ENCODE measurements at regions not wholly inside any gene's neighbourhood (a gene's known extent, or its start where the extent isn't known, plus 50 kb on each side); places are given as distances from the start of the nearest gene placed in this dataset.

DNA sequence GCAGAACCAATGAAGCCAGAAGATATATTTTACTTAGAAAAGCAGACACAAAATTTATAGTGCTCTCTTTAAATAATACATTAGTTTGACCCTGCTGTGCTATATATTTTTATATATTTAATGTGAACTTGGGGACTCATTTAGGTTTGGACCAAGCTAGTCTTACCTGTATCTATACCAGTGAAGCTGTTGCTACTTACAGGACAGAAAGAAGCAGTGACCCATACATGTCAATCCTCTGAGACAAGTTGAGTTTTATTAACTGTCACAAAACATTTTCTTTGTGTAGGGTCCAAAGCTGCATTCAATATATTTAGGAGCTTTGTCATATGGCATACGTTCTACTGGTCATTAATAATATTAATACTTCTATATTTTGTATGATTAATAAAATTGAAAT is 327.7 kb upstream of the NUDT12 start:
- no peak overlapping the region for H3K18ac ChIP-seq (ENCODE audit: low read depth, low read length)
- CTCF ChIA-PET = interaction anchor here (0.6 kb wide), 1 partner anchor 32 kb away, joined by 3 read pairs; no protein-coding TSS in a partner anchor
- in situ Hi-C loops (cut with MboI; ENCODE audit: low sequenced_read_pairs) (no loop called here), intact Hi-C loops (cut with micrococcal nuclease) (no loop called here), dilution Hi-C loops (cut with HindIII; ENCODE audit: low sequenced_read_pairs, unreplicated experiment) (no loop called here)
- no peak overlapping the region for H2AK9ac ChIP-seq (replicated peaks; ENCODE audit: low read depth, low read length, poor library complexity)
- TF ChIP-seq POLR2A (IDR thresholded peaks at IDR 0.05; ENCODE audit: low read depth, low read length) (no peak), CHD1 (IDR thresholded peaks at IDR 0.05; ENCODE audit: low read depth, low read length) (no peak), MXI1 (IDR thresholded peaks at IDR 0.05; ENCODE audit: borderline replicate concordance, low read depth, low read length) (no peak), RFX5 (IDR thresholded peaks at IDR 0.05; ENCODE audit: low read depth, low read length) (no peak), NFE2L2 (IDR thresholded peaks at IDR 0.05; ENCODE audit: low read depth, low read length) (no peak), MAFK (IDR thresholded peaks at IDR 0.05; ENCODE audit: low read depth, low read length) (no peak), FOS (IDR thresholded peaks at IDR 0.05; ENCODE audit: low read depth, low read length) (no peak)
- TF ChIP-seq, protein P1, sequence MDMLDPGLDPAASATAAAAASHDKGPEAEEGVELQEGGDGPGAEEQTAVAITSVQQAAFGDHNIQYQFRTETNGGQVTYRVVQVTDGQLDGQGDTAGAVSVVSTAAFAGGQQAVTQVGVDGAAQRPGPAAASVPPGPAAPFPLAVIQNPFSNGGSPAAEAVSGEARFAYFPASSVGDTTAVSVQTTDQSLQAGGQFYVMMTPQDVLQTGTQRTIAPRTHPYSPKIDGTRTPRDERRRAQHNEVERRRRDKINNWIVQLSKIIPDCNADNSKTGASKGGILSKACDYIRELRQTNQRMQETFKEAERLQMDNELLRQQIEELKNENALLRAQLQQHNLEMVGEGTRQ (IDR thresholded peaks at IDR 0.05; ENCODE audit: low read depth, low read length) = no peak
- TF ChIP-seq, protein P2, sequence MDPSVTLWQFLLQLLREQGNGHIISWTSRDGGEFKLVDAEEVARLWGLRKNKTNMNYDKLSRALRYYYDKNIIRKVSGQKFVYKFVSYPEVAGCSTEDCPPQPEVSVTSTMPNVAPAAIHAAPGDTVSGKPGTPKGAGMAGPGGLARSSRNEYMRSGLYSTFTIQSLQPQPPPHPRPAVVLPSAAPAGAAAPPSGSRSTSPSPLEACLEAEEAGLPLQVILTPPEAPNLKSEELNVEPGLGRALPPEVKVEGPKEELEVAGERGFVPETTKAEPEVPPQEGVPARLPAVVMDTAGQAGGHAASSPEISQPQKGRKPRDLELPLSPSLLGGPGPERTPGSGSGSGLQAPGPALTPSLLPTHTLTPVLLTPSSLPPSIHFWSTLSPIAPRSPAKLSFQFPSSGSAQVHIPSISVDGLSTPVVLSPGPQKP (IDR thresholded peaks at IDR 0.05; ENCODE audit: borderline replicate concordance, low read depth, low read length) = no peak
- no peaks in the 10 kb centered on the region for H3K27me3 ChIP-seq (ENCODE audit: control insufficient read depth, insufficient read depth, low read length)
- no peaks in the 10 kb centered on the region for H3K4me1 ChIP-seq (ENCODE audit: control insufficient read depth, insufficient read depth, low read length)
- no peaks in the 10 kb centered on the region for H3K9me3 ChIP-seq (ENCODE audit: control insufficient read depth, insufficient read depth, low read length)
- H3K4me2 ChIP-seq (ENCODE audit: low read depth, low read length) = no peak overlapping the region
- no peaks in the 10 kb centered on the region for H3K36me3 ChIP-seq (ENCODE audit: control insufficient read depth, insufficient read depth, low read length)
- ATAC-seq (ENCODE audit: low read depth) (no peak), DNase-seq (no peak)
- no peak overlapping the region for H2AK5ac ChIP-seq (ENCODE audit: low read depth, low read length)
- no peak overlapping the region for H3K56ac ChIP-seq (ENCODE audit: extremely low read depth, insufficient read depth, low read length)
- H3K79me1 ChIP-seq (ENCODE audit: low read depth in 1 of 2, low read length in 2 of 2) = no peaks in the 10 kb centered on the region
- H2BK15ac ChIP-seq (ENCODE audit: low read depth, low read length) = no peak overlapping the region
- no peak overlapping the region for H4K8ac ChIP-seq (ENCODE audit: low read depth in 2 of 2, low read length in 2 of 2)
- no peaks in the 10 kb centered on the region for H3K9me1 ChIP-seq (ENCODE audit: insufficient read depth, low read length)
- H3K14ac ChIP-seq (replicated peaks; ENCODE audit: low read depth, low read length) = no peak overlapping the region
- H4K20me1 ChIP-seq (ENCODE audit: insufficient read depth, low read length) = no peaks in the 10 kb centered on the region
- no peak overlapping the region for H3K27ac ChIP-seq (ENCODE audit: insufficient read depth, low read length)
- no peak overlapping the region for H2AFZ ChIP-seq (replicated peaks; ENCODE audit: low read length, poor library complexity)
- no peak overlapping the region for H2BK20ac ChIP-seq (ENCODE audit: low read depth, low read length)
- no CpG with 5 or more reads among the region's 1 CpG for WGBS, 2 experiments (ENCODE audit: extremely low coverage in 2 of 2, insufficient read length in 1 of 2)
- no peak overlapping the region for H3K4me3 ChIP-seq (ENCODE audit: insufficient read depth, low read depth, low read length)
- H3K23ac ChIP-seq (ENCODE audit: low read depth, low read length) = no peak overlapping the region
- H4K5ac ChIP-seq (ENCODE audit: low read depth, low read length) = no peak overlapping the region
- POLR2A ChIA-PET (ENCODE audit: unreplicated experiment) = no interaction called here
- BruUV-seq (replicated peaks) = no TSS peak
- H3K9ac ChIP-seq (ENCODE audit: low read depth, low read length) = no peak overlapping the region
- no peak overlapping the region for H4K91ac ChIP-seq (ENCODE audit: insufficient read depth, low read depth, low read length)
- H3K4ac ChIP-seq (ENCODE audit: low read depth, low read length) = no peak overlapping the region
- H2BK5ac ChIP-seq (ENCODE audit: low read depth, low read length, poor library complexity, severe bottlenecking) = no peak overlapping the region
- H2BK120ac ChIP-seq (ENCODE audit: low read depth, low read length) = no peak overlapping the region

Data from IMR-90 (cell line).